ENCODE measurements at regions not wholly inside any gene's neighbourhood (a gene's known extent, or its start where the extent isn't known, plus 50 kb on each side); places are given as distances from the start of the nearest gene placed in this dataset.

DNA sequence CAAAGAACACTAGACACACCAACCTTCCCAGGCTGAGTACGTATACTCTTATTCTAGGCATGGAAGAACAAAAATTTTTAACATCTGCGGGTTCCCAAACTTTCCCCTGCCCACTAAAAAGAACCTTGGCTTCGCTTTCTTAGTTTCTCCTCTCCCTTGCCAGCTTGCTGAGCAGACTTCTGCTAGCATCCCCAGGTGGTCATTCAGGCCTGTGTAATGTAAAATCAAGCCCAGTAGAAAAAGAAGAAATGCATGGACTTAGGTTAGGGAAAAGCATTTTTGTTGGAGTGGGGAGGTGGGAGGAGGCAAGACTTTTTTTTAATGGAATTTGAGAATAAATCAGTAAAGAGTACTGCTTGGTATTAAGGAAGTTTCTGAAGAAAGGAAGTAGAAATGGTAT lies 331.0 kb upstream of the TLE4 start:
- DNase-seq (ENCODE audit: low read depth, low spot score) (no peak), FAIRE-seq (no peak)
- no peak overlapping the region for H3K9ac ChIP-seq (replicated peaks; ENCODE audit: extremely low read depth, insufficient read depth, low read length)
- H4K20me1 ChIP-seq (replicated peaks; ENCODE audit: control insufficient read depth, extremely low read depth, insufficient read depth, low read length), result no peaks in the 10 kb centered on the region
- intact Hi-C loops (cut with micrococcal nuclease) (no loop called here), dilution Hi-C loops (cut with MboI; ENCODE audit: extremely low pct_ligation_motif_present, low sequenced_read_pairs) (no loop called here)
- CTCF ChIA-PET, result no interaction called here
- H3K27ac ChIP-seq (ENCODE audit: insufficient read depth, low read depth, low read length), result no peak overlapping the region
- no peak for TF ChIP-seq JUN (IDR thresholded peaks at IDR 0.05; ENCODE audit: borderline replicate concordance, insufficient read depth, insufficient read length, low read depth)
- no peak for TF ChIP-seq EZH2 (IDR thresholded peaks at IDR 0.05; ENCODE audit: borderline replicate concordance, low read depth, low read length, severe bottlenecking)
- TF ChIP-seq POLR2A (IDR thresholded peaks at IDR 0.05; ENCODE audit: low read depth, low read length), result no peak
- TF ChIP-seq, protein P1, sequence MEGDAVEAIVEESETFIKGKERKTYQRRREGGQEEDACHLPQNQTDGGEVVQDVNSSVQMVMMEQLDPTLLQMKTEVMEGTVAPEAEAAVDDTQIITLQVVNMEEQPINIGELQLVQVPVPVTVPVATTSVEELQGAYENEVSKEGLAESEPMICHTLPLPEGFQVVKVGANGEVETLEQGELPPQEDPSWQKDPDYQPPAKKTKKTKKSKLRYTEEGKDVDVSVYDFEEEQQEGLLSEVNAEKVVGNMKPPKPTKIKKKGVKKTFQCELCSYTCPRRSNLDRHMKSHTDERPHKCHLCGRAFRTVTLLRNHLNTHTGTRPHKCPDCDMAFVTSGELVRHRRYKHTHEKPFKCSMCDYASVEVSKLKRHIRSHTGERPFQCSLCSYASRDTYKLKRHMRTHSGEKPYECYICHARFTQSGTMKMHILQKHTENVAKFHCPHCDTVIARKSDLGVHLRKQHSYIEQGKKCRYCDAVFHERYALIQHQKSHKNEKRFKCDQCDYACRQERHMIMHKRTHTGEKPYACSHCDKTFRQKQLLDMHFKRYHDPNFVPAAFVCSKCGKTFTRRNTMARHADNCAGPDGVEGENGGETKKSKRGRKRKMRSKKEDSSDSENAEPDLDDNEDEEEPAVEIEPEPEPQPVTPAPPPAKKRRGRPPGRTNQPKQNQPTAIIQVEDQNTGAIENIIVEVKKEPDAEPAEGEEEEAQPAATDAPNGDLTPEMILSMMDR (IDR thresholded peaks at IDR 0.05; ENCODE audit: extremely low read depth in 1 of 2, insufficient read depth in 1 of 2, low read depth in 1 of 2, low read length in 2 of 2), result no peak
- no peak for TF ChIP-seq GATA2 (IDR thresholded peaks at IDR 0.05; ENCODE audit: insufficient read depth, insufficient read length, low read depth, low read length)
- TF ChIP-seq, protein P2, sequence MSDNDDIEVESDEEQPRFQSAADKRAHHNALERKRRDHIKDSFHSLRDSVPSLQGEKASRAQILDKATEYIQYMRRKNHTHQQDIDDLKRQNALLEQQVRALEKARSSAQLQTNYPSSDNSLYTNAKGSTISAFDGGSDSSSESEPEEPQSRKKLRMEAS (IDR thresholded peaks at IDR 0.05; ENCODE audit: insufficient read depth, insufficient read length), result no peak
- no peak for TF ChIP-seq POLR2AphosphoS5 (IDR thresholded peaks at IDR 0.05; ENCODE audit: insufficient read depth, low read depth, low read length)
- no peak for TF ChIP-seq MYC (IDR thresholded peaks at IDR 0.05; ENCODE audit: low read depth, low read length)
- no peak for TF ChIP-seq FOS (IDR thresholded peaks at IDR 0.05; ENCODE audit: borderline replicate concordance, insufficient read depth, low read length)
- no peak overlapping the region for H2AFZ ChIP-seq (ENCODE audit: low read depth, low read length)
- no peaks in the 10 kb centered on the region for H3K79me2 ChIP-seq (ENCODE audit: control insufficient read depth, insufficient read depth, low read length)
- H3K36me3 ChIP-seq (ENCODE audit: control insufficient read depth in 2 of 2, extremely low read depth in 1 of 2, insufficient read depth in 2 of 2, low read length in 2 of 2), result no peaks in the 10 kb centered on the region
- no peaks in the 10 kb centered on the region for H3K9me3 ChIP-seq (replicated peaks; ENCODE audit: control insufficient read depth, insufficient read depth, low read length)
- H3K4me2 ChIP-seq (ENCODE audit: insufficient read depth, low read length), result no peak overlapping the region
- H3K4me3 ChIP-seq (replicated peaks in 1 of 3; ENCODE audit: insufficient read depth in 1 of 3, low read depth in 1 of 3, low read length in 3 of 3), result no peak overlapping the region
- peaks cover 2 to 3% of the 10 kb centered on the region in 2 experiments for H3K27me3 ChIP-seq (ENCODE audit: control insufficient read depth in 2 of 2, insufficient read depth in 2 of 2, low read length in 2 of 2)
- no TSS peak for BruUV-seq (replicated peaks)
- H3K4me1 ChIP-seq (ENCODE audit: control insufficient read depth, extremely low read depth, insufficient read depth, low read length), result no peaks in the 10 kb centered on the region
- POLR2A ChIA-PET, result no interaction called here
- no peaks in the 10 kb centered on the region for H3K9me1 ChIP-seq (replicated peaks; ENCODE audit: control insufficient read depth, extremely low read depth, insufficient read depth, low read length)
